ENCODE measurements at regions not wholly inside any gene's neighbourhood (a gene's known extent, or its start where the extent isn't known, plus 50 kb on each side); places are given as distances from the start of the nearest gene placed in this dataset.

- Histone ChIP-seq H3K27me3 (ENCODE audit: control insufficient read depth in 2 of 2, insufficient read depth in 2 of 2, low read length in 2 of 2) (no peaks in the 10 kb centered on the region), H3K4me3 (replicated peaks in 1 of 3; ENCODE audit: insufficient read depth in 1 of 3, low read depth in 1 of 3, low read length in 3 of 3) (no peak overlapping the region), H3K9me3 (replicated peaks; ENCODE audit: control insufficient read depth, insufficient read depth, low read length) (no peaks in the 10 kb centered on the region), H3K4me1 (ENCODE audit: control insufficient read depth, extremely low read depth, insufficient read depth, low read length) (no peaks in the 10 kb centered on the region), H3K27ac (ENCODE audit: insufficient read depth, low read depth, low read length) (no peak overlapping the region), H3K36me3 (ENCODE audit: control insufficient read depth in 2 of 2, extremely low read depth in 1 of 2, insufficient read depth in 2 of 2, low read length in 2 of 2) (no peaks in the 10 kb centered on the region), H2AFZ (ENCODE audit: low read depth, low read length) (no peak overlapping the region), H3K79me2 (ENCODE audit: control insufficient read depth, insufficient read depth, low read length) (no peaks in the 10 kb centered on the region), H3K9ac (replicated peaks; ENCODE audit: extremely low read depth, insufficient read depth, low read length) (no peak overlapping the region), H4K20me1 (replicated peaks; ENCODE audit: control insufficient read depth, extremely low read depth, insufficient read depth, low read length) (no peaks in the 10 kb centered on the region), H3K9me1 (replicated peaks; ENCODE audit: control insufficient read depth, extremely low read depth, insufficient read depth, low read length) (no peaks in the 10 kb centered on the region), H3K4me2 (ENCODE audit: insufficient read depth, low read length) (no peak overlapping the region)
- POLR2A ChIA-PET, result no interaction called here
- no peak for TF ChIP-seq POLR2AphosphoS5 (IDR thresholded peaks at IDR 0.05; ENCODE audit: insufficient read depth, low read depth, low read length)
- TF ChIP-seq EZH2 (IDR thresholded peaks at IDR 0.05; ENCODE audit: borderline replicate concordance, low read depth, low read length, severe bottlenecking), result no peak
- TF ChIP-seq GATA2 (IDR thresholded peaks at IDR 0.05; ENCODE audit: insufficient read depth, insufficient read length, low read depth, low read length), result no peak
- no peak for TF ChIP-seq MYC (IDR thresholded peaks at IDR 0.05; ENCODE audit: low read depth, low read length)
- TF ChIP-seq POLR2A (IDR thresholded peaks at IDR 0.05; ENCODE audit: low read depth, low read length), result no peak
- no peak for TF ChIP-seq FOS (IDR thresholded peaks at IDR 0.05; ENCODE audit: borderline replicate concordance, insufficient read depth, low read length)
- no peak for TF ChIP-seq MAX (IDR thresholded peaks at IDR 0.05; ENCODE audit: insufficient read depth, insufficient read length)
- no peak for TF ChIP-seq CTCF (IDR thresholded peaks at IDR 0.05; ENCODE audit: extremely low read depth in 1 of 2, insufficient read depth in 1 of 2, low read depth in 1 of 2, low read length in 2 of 2)
- no peak for TF ChIP-seq JUN (IDR thresholded peaks at IDR 0.05; ENCODE audit: borderline replicate concordance, insufficient read depth, insufficient read length, low read depth)
- CTCF ChIA-PET, result no interaction called here
- no peak for DNase-seq (ENCODE audit: low read depth, low spot score)
- dilution Hi-C loops (cut with MboI; ENCODE audit: extremely low pct_ligation_motif_present, low sequenced_read_pairs), result no loop called here
- intact Hi-C loops (cut with micrococcal nuclease), result no loop called here
- no TSS peak for BruUV-seq (replicated peaks)
- FAIRE-seq, result no peak
These were observed 55.2 kb upstream of the NLGN4X start for GRCh38 chrX:6283826-6284225.
